Heart left ventricle (tissue), 13 donors: ENCODE measurements at regions not wholly inside any gene's neighbourhood (a gene's known extent, or its start where the extent isn't known, plus 50 kb on each side); places are given as distances from the start of the nearest gene placed in this dataset.

Experiments
- POLR2A ChIP-seq, 2 donors: fragments of 450-650 bp; IDR thresholded peaks; one replicate each; pipeline ENCODE4 v1.6.1; 2017; ENCODE audit warnings: antibody characterized with exemption in 2 of 2, mild to moderate bottlenecking in 2 of 2, moderate library complexity in 2 of 2
- TF ChIP-seq, protein P1 (sequence below), 12 donors: fragments of 200-600 bp; sonication (generic) in 4 of 12; IDR thresholded peaks; one replicate each; pipeline versions ENCODE4 v1.5.0 to v1.8.0; 2018 to 2022; ENCODE audit warnings: antibody characterized with exemption in 12 of 12, mild to moderate bottlenecking in 5 of 12
- donor health status: ischemic (EF 13 %, LVEDD 7.1; RV severe dilation, severe dysfunction).
- donor health status: DM: no; HTN: yes; CAD: no.
- donor health status: DM: no; HTN: no; CAD: no.
- donor health status: ischemic (EF 25% LVEDD 6.9; RV normal size, moderate dysfunction).
- donor health status: ischemic (EF 25% LVEDD 5.7; RV mildly dilated, moderate dysfunction).
- donor health status: ischemic (EF 35%, LVEDD 5.7; RV mildly dilated, moderate dysfunction).
- donor health status: nonischemic (EF 11% LVEDD 7.7; RV severe dilation, severe dysfunction).
- donor health status: DM: yes; HTN: yes; CAD: no.
- donor health status: PGD.
- donor health status: ischemic (EF 29% LVEDD 5.4; RV normal size, mild dysfunction).
- donor health status: nonischemic (EF 23%, LVEDD 6.1; RV moderate dilation, normal function).

DNA sequence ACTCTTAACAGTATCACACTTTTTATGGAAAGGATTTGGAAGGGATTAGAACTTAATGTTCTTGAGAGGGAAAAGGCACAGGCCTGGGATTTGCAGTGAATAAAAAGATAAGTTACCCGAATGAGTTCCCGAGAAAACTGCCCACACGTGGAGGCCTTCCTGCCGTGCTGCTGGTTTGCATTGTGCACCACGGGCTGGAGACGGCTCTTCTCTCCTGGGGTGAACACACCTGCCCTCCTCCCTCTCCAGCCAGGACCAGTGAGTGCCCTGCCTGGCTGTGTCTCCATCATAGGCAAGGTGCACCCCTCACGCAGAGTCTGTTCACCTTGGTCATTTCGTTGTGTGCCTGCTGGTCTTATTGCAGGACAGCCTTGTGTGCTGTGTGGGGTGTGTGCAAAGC, 336.3 kb upstream of the SHH start:
- TF ChIP-seq, protein P1, sequence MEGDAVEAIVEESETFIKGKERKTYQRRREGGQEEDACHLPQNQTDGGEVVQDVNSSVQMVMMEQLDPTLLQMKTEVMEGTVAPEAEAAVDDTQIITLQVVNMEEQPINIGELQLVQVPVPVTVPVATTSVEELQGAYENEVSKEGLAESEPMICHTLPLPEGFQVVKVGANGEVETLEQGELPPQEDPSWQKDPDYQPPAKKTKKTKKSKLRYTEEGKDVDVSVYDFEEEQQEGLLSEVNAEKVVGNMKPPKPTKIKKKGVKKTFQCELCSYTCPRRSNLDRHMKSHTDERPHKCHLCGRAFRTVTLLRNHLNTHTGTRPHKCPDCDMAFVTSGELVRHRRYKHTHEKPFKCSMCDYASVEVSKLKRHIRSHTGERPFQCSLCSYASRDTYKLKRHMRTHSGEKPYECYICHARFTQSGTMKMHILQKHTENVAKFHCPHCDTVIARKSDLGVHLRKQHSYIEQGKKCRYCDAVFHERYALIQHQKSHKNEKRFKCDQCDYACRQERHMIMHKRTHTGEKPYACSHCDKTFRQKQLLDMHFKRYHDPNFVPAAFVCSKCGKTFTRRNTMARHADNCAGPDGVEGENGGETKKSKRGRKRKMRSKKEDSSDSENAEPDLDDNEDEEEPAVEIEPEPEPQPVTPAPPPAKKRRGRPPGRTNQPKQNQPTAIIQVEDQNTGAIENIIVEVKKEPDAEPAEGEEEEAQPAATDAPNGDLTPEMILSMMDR (IDR thresholded peaks at IDR 0.05) = no peak
- no peak for TF ChIP-seq POLR2A (IDR thresholded peaks at IDR 0.05)
